IPS DF 6.9 (cell line): ENCODE measurements at regions not wholly inside any gene's neighbourhood (a gene's known extent, or its start where the extent isn't known, plus 50 kb on each side); places are given as distances from the start of the nearest gene placed in this dataset.
"Not testable (repeated sequence)": the region's sequence is repeated elsewhere in the genome, so short reads cannot be mapped to it uniquely, and the experiment has no call there.

Source experiments
- DNase-seq: peaks from one replicate; pipeline ENCODE4 v3.0.0-alpha.2; 2013; ENCODE audit warnings: low read depth, low spot score
- H3K27ac ChIP-seq: one replicate; pipeline ENCODE4 v1.5.1; 2013; ENCODE audit warnings: low read length, control low read depth
- H3K27me3 ChIP-seq: 2 replicates; pipeline ENCODE4 v1.6.1; 2013; ENCODE audit warnings: mild to moderate bottlenecking, low read length; ENCODE audit not compliant: control insufficient read depth, insufficient read depth
- H3K36me3 ChIP-seq: 2 replicates; pipeline ENCODE4 v1.6.1; 2013; ENCODE audit warnings: low read length; ENCODE audit not compliant: control insufficient read depth, insufficient read depth
- H3K4me1 ChIP-seq: 2 replicates; pipeline ENCODE4 v1.6.1; 2013; ENCODE audit warnings: low read length; ENCODE audit not compliant: control insufficient read depth, insufficient read depth
- H3K4me3 ChIP-seq: 2 replicates; pipeline ENCODE4 v1.5.1; 2013; ENCODE audit warnings: mild to moderate bottlenecking, low read length
- H3K9me3 ChIP-seq: 2 replicates; pipeline ENCODE4 v1.6.1; 2013; ENCODE audit warnings: low read length, inconsistent platforms; ENCODE audit not compliant: control insufficient read depth, insufficient read depth
- WGBS: extraction: QIAGEN DNeasy Blood & Tissue Kit; methylation state at CpG from one replicate; pipeline ENCODE4 v1.1.7; 2013; ENCODE audit warnings: mixed read lengths, missing lambda C conversion rate; ENCODE audit not compliant: insufficient read length, insufficient coverage; 5-methylcytosine and 5-hydroxymethylcytosine counted together

DNA sequence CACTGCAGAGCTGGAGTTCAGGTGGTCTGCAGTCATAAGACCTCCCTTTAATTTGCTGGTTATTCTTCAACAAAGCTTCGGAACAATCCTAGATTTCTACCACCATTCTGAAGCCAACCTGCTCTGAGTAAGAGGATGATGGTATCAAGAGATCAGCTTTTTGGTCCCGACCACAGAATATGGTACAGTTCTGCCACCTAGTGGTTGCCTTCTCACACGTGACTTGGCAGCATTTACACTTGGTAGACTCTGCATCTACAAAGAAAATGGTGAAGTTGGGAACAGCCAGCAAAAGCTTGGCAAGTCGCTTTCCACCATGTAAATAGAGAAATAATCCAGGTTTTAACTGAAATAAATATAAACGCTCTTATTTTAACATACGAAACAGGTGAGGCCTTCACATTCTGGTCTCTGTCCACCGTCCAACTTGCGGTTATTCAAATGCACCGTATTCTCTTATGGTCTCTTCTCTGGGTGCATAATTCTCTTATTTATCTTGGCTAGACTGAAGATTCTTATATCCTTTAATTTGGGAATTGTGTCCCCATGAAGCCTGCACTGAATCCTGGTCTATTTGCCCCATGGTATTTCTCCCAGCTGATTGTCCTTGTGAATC lies 173.9 kb upstream of the GRM3 start:
- H3K27me3 ChIP-seq, result no peaks in the 10 kb centered on the region
- WGBS, result no CpG with 5 or more reads among the region's 9 CpGs
- H3K27ac ChIP-seq, result no peak overlapping the region
- no peaks in the 10 kb centered on the region for H3K36me3 ChIP-seq
- H3K4me1 ChIP-seq, result no peaks in the 10 kb centered on the region
- peak; percentile 97 for DNase-seq
- H3K4me3 ChIP-seq, result no peak overlapping the region
- H3K9me3 ChIP-seq, result no peaks in the 10 kb centered on the region

DNA sequence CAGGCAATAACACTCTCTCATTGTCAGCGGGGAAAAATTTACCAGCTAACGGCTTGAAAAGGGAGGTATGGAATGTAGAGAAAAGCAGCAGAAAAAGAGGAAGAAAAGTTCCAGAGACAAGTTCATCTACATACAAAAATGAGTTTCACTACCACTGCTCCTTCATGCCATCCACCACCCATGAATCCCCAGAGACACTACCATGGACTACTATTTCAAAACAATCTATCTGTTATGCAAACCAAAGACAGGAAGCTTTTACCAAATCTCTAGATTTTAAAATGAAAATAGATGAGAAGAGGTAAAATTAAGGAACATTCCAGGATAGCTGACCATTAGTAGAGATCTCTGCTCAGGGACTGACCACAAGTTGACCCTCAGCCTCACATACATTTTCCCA lies 189.0 kb upstream of the GRM3 start:
- DNase-seq, result no peak
- WGBS, result no CpG with 5 or more reads among the region's 2 CpGs

DNA sequence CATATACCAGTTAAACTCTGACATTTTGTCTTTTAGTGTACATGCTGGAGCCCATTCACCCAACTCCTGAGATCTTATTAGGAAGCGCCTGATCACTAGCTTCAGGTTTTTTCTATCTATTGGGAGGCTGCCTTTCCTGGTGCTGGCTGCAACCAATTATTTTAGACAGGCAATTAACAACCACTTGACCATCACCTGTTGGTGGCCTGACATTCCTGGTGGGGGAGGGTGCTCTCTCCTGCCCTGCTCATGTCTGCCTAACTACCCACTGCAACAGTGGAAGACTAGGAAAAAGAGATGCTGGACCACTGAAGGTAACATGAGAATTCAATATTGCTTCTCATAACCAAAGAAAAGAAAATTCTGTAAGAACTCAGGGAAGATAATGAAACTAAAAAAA lies 190.3 kb upstream of the GRM3 start:
- no peak overlapping the region for H3K27ac ChIP-seq
- no peaks in the 10 kb centered on the region for H3K27me3 ChIP-seq
- no peak overlapping the region for H3K4me3 ChIP-seq
- H3K9me3 ChIP-seq, result no peaks in the 10 kb centered on the region
- DNase-seq, result no peak
- H3K36me3 ChIP-seq, result no peaks in the 10 kb centered on the region
- no peaks in the 10 kb centered on the region; the same call in 1 of the 2 replicates for H3K4me1 ChIP-seq
- no CpG with 5 or more reads among the region's 1 CpG for WGBS

More for the DNA sequence above, 189.0 kb upstream of the GRM3 start:
- Histone ChIP-seq H3K4me1 (no peaks in the 10 kb centered on the region; the same call in 1 of the 2 replicates), H3K4me3 (no peak overlapping the region), H3K27ac (no peak overlapping the region), H3K36me3 (no peaks in the 10 kb centered on the region), H3K27me3 (no peaks in the 10 kb centered on the region), H3K9me3 (no peaks in the 10 kb centered on the region)

DNA sequence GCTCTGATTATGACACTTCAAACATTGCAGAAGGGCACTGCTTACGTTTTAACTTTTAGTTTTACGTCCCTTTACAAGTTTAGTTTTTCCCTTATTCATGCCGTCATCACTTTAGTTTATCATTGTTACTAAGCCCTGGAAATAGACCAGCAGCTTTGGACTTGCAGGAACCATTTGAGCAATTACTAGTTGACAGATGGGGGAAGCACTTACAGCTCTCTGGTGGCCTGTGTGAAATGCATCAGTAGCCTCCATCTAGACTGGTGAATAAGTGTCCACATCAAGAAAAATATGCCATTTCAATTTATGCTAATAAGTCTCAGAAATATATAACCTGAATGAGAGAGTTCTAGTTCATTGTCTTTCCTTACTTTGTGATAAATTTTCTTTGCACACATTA lies 194.9 kb upstream of the GRM3 start:
- Histone ChIP-seq H3K4me3 (no peak overlapping the region), H3K9me3 (no peaks in the 10 kb centered on the region), H3K27ac (no peak overlapping the region), H3K27me3 (no peaks in the 10 kb centered on the region), H3K4me1 (no peaks in the 10 kb centered on the region), H3K36me3 (no peaks in the 10 kb centered on the region)
- DNase-seq, result no peak
- no CpG with 5 or more reads among the region's 3 CpGs for WGBS

DNA sequence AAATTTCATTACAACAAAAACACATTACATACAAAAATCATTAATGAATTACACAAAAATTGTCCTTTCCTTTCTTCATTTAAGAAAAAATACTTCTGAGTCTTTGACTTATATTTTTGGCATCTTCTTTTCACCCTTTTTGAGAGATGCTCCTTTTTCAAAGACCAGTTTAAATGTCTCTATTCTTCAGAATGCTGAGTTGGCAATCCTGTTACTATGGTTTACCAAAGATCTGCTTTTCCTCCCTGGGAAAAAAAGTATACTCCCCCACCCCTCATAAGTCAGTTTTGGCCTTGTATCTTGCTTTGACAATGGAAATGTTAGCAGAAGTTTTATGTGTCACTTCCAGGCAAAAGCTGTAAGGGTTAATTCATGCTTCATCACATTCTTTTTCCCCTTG lies 198.4 kb upstream of the GRM3 start:
- no peaks in the 10 kb centered on the region for H3K9me3 ChIP-seq
- no peaks in the 10 kb centered on the region for H3K36me3 ChIP-seq
- H3K4me1 ChIP-seq, result no peaks in the 10 kb centered on the region
- no peak overlapping the region for H3K27ac ChIP-seq
- no peak overlapping the region for H3K4me3 ChIP-seq
- H3K27me3 ChIP-seq, result no peaks in the 10 kb centered on the region
- DNase-seq, result no peak

DNA sequence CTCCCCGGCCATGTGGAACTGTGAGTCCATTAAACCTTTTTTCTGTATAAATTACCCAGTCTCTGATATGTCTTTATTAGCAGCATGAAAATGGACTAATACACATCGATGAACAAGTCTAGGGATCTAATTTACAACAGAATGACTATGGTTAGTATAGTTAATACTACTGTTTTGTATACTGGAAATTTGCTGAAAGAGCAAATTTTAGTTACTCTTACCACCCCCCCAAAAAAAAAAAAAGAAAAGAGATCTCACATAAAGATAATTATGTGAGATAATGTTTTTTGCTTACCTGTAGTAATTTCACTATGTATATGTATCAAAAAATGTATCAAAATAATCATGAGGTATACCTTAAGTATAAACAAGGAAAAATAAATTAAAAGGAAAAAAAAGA lies 199.5 kb upstream of the GRM3 start:
- Histone ChIP-seq H3K4me3 (no peak overlapping the region), H3K9me3 (no peaks in the 10 kb centered on the region), H3K36me3 (no peaks in the 10 kb centered on the region), H3K27ac (no peak overlapping the region), H3K27me3 (no peaks in the 10 kb centered on the region), H3K4me1 (no peaks in the 10 kb centered on the region)
- no peak for DNase-seq
- no CpG with 5 or more reads among the region's 2 CpGs for WGBS

DNA sequence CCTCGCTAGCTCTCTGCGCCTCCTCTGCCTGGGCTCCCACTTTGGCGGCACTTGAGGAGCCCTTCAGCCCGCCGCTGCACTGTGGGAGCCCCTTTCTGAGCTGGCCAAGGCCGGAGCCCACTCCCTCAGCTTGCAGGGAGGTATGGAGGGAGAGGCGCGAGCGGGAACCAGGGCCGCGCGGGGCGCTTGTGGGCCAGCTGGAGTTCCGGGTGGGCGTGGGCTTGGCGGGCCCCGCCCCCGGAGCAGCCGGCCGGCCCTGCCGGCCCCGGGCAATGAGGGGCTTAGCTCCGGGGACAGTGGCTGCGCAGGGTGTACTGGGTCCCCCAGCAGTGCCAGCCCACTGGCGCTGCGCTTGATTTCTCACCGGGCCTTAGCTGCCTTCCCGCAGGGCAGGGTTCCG lies 203.3 kb upstream of the GRM3 start:
- not testable (repeated sequence) for H3K27me3 ChIP-seq, H3K9me3 ChIP-seq, DNase-seq, H3K27ac ChIP-seq, H3K4me1 ChIP-seq, H3K4me3 ChIP-seq, H3K36me3 ChIP-seq
- WGBS, result no CpG with 5 or more reads among the region's 29 CpGs

DNA sequence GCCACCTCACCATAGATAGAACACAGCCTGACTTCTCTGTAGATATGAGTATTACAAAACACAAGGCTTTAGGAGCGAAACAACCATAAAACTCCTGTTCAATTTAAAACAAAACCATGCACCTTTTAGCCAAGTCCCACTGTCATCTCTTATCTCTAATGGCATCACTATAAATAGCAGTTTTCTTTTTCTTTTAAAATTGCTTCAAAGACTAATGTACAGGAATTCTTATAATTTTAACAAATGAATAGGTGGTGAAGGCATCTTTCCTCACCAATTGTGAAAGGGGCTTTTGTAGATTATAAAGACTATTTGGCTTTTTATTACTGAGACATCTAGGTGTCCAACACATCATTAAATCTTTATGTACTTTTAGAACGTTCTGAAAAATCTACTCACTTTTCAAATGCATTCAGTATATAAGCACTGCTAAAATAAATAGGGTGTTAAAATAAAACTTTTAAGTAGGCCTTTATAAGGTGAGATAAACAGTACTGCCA lies 205.7 kb upstream of the GRM3 start:
- H3K27me3 ChIP-seq, result no peaks in the 10 kb centered on the region
- H3K4me3 ChIP-seq, result no peak overlapping the region
- H3K27ac ChIP-seq, result no peak overlapping the region
- H3K9me3 ChIP-seq, result no peaks in the 10 kb centered on the region
- no CpG with 5 or more reads among the region's 2 CpGs for WGBS
- no peaks in the 10 kb centered on the region for H3K36me3 ChIP-seq
- DNase-seq, result no peak
- H3K4me1 ChIP-seq, result no peaks in the 10 kb centered on the region

DNA sequence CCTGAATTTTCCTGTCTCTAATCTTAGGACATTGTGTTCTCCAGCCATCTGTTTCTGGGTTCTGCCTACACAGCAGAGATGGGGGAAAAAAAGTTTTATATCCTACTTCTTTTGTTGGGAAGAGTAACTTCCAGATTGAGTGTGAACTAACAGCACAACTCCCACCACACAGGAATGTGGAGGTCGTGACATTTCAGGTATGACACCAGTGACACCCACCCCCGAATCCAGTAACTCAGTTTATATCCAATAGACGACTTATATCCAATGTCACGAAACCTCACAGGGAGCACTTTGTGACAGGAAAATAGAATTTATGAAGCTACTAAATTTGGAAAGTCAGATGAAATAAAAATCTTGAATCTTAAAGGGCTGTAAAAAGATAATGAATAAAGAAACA lies 211.9 kb upstream of the GRM3 start:
- Histone ChIP-seq H3K27ac (no peak overlapping the region), H3K9me3 (no peaks in the 10 kb centered on the region), H3K4me3 (no peak overlapping the region), H3K27me3 (no peaks in the 10 kb centered on the region), H3K36me3 (no peaks in the 10 kb centered on the region), H3K4me1 (no peaks in the 10 kb centered on the region)
- no peak for DNase-seq
- WGBS, result no CpG with 5 or more reads among the region's 4 CpGs

DNA sequence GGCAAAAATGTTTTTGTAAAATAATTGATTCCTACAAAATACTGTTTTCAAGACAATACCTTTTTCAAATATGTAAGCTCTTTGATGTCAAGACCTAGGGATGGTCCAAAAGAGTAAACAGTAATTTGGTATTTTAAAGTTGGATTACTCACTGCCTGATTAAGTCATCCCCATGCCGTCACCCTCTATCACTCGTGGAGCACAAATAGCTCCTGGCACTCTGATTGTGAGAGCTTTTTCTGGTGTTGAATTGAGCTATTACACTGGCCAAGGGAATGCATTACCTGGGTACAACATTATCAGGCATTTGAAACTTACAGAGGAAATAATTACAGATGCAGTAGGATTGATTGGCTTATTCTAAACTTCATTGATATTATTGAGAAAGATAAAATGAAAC lies 231.9 kb upstream of the GRM3 start:
- Histone ChIP-seq H3K4me1 (no peaks in the 10 kb centered on the region), H3K27ac (no peak overlapping the region), H3K4me3 (no peak overlapping the region), H3K36me3 (no peaks in the 10 kb centered on the region), H3K9me3 (no peaks in the 10 kb centered on the region), H3K27me3 (no peaks in the 10 kb centered on the region)
- DNase-seq, result no peak
- WGBS, result no CpG with 5 or more reads among the region's 2 CpGs

DNA sequence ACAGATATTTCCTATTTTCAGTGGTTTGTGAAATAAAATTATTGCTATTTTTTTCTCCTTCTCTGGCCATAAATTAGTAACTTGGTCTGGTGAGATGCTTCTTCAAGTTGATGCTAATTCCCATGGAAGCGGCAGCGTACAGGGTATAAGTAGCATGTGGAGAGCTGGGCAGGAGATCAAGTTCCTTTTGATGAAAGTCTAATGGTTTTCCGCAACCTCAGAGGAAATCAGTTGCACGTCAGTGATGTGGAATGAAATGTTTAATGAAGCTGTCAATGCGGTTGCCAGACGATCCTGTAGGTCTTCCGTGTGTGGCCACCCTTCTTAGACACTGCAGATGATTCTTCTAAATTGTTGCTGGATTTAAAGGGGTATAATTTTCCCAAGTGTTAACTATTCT lies 236.4 kb upstream of the GRM3 start:
- Histone ChIP-seq H3K36me3 (no peaks in the 10 kb centered on the region), H3K27me3 (no peaks in the 10 kb centered on the region), H3K9me3 (no peaks in the 10 kb centered on the region), H3K4me1 (no peaks in the 10 kb centered on the region), H3K4me3 (no peak overlapping the region), H3K27ac (no peak overlapping the region)
- no peak for DNase-seq
- WGBS, result no CpG with 5 or more reads among the region's 7 CpGs
